ENCODE measurements at regions not wholly inside any gene's neighbourhood (a gene's known extent, or its start where the extent isn't known, plus 50 kb on each side); places are given as distances from the start of the nearest gene placed in this dataset.

DNA sequence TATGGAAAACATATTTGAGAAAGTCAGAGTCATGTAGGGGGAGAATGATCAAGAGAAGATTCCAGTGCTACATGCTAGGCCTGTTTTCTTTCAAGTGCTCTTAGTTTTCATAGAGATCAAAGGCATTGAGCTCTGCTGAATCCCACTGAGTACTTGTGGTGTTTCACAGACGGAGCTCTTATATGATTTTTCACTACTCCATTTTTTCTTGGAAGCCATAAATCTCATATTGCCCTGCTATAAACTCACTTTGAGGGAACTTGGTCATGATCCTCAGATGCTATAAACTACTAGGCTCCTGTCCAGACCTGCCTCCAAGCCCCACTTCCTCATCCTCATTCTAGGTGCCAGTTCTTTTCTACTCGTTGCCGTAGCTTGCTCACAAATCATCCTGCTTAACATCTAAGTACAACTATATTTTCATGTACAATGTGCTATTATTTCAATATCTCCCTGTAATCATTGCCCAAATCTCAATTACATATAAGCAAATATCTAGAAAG, 180.8 kb upstream of the CCDC179 start:
- no peak for DNase-seq

DNA sequence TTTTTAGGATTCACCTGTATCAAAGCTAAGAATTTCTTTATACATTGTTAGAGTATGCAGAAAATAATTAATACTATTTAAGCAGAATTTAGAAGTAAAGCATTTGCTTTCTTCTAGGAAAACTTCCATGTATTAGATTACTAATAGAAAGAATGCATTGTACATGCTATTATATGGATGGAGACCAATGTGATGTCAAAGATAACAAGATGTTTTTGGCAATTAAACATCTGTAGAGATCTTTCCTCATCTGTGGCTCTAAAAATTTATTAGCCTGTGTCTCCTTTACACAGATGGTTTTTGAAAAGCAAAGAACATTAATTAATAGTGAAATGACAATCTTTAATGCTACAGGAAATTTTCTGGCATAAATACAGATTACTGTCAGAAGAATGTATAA, 198.4 kb upstream of the CCDC179 start:
- DNase-seq = no peak

DNA sequence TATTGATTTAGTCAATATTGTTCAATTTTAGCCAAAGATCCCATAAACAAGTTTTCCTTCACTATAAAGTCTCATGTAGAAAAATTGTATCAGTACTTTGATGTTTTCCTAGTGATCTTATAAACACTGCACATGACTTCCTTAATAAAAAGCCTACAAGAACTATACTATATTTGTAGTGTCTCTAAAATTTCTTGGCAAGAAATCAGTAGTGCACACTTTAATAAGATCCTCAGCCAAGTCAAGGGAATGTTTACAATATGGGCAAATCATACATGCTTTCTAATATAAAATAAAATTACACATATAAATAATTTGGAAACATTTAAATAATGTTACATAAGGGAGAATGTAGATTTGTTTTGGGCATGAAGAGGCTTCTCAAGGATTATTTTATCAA, 203.0 kb upstream of the CCDC179 start:
- no peak for DNase-seq

DNA sequence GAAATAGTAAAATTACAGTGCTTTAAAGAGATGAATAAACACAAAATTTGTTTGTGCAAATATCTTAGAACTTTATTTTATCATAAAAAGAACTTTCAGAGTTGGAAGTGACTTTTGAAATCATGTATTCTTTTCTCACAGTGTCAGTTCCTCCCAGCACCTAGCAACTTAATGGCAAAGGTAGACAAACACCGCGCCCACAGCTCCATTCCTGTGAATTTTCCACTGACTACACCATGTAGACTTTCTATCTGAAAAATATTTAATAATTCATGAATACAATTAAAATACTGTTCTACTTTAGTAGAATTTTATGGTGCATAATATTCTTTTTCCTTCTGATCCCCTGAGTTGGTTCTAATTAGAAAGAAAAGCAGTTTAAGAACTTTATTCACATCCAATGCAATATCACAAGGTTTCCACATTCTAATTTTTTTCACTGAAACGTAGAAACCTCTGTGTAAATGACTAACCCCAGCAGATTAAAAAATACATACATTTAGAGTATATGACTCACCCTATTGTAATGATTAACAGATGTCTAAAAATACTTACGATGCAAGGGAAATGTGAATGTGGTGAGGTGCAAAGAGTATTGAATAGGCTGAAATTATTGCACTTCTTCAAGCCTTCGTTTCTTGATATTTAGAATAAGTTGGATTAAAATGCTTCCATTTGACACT, 218.2 kb upstream of the CCDC179 start:
- no peak for DNase-seq

DNA sequence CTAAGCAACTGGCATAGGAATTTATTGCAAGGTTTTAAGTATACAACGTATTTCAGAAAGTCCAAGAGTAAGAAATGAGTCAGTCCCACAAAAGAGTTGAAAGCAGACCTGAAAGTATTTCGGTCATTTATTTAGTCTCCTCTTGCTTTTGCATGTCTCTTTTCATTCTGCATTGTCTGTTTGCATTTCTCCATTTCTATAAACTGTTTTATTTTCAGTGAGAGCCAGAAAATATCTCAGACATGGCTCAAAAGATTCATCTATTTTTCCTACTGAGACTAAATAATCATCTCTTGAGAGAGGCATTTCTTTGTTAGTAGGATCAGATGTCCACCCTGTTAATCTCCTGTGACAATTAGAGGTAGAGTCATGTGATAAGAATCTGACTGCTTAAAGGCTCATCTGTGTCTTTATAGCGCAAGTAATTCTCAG, 219.1 kb upstream of the CCDC179 start:
- no peak for DNase-seq

DNA sequence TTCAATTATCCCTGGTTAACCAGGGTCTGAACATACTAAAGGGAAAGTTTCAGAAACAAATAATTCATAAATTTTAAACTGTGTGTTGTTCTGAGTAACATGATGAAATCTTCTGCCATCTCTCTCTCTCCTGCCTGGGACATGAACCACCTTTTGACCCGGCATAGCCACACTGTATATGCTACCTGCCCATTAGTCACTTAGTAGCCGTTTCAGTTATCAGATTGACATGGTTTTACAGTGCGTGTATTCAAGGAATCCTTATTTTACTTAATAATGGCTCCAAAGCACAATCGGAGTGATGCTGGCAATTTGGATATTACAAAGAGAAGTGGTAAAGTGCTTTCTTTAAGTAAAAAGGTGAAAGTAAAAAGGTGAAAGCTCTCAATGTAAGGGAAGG, 227.1 kb upstream of the CCDC179 start:
- no peak for DNase-seq

DNA sequence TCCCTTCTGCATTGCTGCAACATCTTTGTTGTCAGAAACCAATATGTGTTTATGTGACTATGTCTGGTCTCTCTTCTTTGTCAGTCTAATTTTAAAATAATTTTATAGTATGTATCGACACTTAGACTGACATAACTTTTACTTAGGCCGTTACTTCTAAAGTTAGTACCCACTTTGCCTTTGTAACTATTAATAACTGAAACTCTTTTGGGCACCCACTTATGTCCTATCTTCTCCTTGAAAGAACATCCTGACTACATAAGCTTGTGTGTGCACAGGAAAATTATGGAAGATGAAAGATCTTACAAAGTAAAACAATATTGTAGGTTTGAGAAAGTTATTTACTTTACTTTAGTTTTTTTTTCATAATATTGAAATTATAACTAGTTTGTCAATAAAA, 230.4 kb upstream of the CCDC179 start:
- DNase-seq = no peak

DNA sequence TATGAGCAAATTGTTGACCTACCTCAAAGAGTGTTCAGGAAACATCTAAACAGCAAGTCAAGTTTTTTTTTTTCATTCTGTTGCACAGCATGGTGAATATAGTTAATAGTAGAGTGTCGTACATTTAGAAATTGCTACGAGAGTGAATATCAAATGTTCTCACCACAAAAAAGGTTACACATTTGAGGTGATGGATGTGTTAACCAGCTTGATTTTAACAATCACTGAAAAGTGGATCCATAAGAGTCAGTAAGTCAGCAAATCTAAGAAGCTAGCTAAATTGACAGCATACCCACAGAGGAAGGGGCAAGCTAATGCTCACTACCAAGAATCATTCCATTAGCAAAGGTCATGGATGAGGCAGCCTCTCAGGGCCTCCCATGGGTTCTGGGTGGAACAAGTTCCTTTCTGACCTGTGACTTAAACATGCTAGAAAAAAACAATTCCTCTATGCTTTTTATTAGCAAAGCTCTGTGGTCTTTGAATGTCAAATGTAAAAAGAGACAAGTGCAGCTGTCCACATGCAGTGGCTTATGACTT, 235.4 kb upstream of the CCDC179 start:
- no peak for DNase-seq

DNA sequence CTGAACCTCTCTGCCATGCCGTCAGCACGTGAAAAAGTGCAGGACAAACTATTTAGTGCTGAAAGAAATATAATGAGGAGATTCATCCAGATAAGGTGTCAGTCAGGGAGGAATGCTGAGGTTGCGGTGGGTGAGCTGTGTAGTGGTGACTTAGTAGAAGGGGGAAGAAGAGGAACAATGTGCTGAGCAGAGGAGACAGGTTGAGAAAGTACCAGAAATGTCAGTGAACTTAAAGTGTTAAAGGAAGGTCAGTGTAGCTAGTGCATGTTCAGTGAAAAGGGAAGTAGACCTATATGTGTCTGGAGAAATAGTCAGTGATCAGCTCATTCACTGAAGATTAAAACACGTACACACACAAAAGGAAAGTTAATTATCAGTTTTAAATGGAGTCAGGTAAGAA, 237.6 kb upstream of the CCDC179 start:
- no peak for DNase-seq

DNA sequence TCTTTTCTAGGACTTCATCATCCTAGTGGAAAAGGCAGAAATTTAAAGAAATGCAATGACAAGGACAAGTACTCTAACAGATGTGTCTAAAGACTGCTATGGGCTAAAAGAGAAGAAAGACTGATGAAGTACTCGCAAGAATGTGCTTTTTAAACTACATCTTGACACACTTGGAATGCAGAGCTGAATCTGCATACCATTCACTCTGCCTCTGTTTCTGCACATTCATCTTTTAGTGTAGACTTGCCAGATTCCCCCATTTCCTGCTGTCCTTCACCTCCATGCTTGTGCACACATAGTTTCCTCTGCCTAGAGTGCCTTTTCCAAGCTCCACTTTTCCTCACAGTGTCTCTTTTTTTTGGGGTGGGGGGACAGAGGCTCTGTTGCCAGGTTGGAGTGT, 239.0 kb upstream of the CCDC179 start:
- DNase-seq = no peak

DNA sequence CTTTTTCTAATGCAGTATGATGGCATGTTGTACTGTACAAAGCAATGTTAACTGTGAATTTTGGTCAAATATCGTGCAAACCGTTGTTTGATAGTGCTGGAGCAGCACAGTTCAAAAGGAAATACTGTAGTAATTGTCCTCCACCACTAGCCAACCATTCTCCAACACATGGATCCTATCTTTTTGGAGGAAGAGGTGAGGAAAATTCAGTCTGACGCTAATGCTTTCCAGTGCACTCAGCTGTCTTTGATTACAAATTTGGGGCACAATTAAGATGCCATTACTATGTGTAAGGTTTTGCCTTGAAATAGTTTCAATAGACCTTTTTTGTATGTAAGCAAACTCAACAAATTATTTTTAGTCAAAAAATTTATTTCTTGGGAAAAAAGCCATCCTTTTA, 240.5 kb upstream of the CCDC179 start:
- DNase-seq = no peak

DNA sequence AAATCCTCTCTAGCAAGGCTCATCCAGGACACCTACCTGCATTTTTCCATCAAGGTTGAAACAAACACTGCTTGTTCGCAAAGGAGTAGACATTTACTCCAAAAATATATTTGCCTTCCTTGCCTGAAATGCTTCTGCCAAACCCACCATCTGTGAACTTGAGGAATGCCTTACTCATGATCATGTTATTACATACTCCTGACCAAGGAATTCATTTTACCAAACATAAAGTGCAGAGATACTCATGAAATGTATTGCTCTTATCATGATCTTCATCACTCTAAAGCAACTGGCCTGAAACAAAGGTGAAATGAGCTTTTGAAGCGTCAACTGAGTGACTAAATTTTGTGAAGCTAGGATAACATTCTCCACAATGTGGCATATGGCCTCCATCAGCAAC, 243.1 kb upstream of the CCDC179 start:
- no peak for DNase-seq

DNA sequence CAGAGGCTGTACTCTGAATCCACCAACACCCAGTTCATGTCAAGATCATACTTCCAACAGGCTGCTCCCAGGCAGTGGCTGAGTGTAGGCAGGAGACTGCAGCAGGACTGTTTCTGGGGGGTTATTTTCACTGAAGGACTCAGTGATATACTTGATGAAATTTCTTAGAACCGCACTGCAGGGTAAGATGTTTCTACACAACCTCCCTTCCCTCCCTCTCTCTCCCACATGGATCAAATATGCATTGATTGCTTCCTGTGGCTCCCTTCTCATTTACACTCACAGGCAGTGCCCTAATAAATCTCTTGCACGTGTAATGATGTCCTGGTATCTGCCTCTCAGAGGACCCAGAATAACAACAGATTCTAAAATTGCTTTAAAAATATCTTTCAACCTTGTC, 251.3 kb upstream of the CCDC179 start:
- no peak for DNase-seq

DNA sequence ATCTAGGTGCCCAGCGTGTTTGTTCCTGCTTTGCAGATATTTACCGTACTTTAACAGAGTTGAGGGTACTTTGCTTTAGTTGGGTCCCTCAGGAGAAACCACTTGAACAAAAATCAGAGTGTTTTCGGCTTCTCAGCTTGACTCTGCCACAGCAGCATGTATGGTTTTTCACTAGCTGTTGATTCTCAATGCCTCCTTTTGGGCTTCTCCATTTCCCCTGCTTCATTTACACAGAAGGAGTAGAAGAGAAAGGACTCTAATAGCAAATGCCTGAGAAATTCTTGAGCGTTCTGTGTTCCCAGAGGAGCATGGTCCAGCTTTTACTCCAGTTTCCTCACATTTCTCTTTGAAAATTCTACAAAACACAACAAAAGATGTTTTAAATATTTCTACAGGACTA, 252.1 kb upstream of the CCDC179 start:
- DNase-seq = no peak

DNA sequence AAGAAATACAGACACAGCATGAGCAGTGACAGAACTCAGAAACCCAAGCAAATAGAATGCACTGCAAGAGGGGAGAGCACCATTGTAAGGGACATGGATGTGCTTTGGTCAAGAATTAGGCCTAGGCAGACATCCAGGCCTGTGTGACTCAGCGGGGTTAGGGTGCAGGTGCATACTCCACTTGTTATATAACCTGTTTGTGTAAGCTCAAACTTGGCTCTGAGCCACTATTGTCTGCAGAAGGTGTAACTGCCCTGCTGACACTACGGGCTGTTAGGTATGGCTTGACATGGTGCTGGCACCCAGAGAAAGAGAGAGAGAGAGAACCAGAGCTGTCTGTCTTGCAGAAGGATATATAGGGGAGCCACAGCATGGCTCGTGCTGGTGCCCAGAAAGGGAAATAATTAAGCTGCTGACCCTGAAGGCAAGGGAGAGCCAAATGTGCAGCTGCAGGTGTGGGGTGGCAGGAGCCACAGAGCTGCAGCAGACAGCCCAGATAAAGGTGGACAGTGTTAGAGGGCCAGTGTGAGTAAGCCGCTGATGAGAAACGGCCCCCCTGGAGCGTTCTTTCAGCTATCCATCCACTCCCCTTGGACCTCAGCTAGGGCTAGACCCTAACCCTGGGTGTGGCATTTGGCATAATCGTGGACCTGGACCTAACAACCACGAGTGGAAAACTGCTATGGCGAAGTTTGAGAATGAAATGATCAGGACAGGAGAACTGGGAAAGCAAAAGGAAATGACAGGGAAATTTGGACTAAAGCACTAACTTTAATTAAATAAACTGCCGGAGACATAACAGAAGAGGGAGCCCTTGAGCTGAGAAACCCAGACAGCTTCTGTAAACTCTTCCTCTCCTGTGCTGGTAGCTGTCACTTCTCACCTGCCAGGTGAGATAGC, 253.0 kb upstream of the CCDC179 start:
- DNase-seq = no peak

DNA sequence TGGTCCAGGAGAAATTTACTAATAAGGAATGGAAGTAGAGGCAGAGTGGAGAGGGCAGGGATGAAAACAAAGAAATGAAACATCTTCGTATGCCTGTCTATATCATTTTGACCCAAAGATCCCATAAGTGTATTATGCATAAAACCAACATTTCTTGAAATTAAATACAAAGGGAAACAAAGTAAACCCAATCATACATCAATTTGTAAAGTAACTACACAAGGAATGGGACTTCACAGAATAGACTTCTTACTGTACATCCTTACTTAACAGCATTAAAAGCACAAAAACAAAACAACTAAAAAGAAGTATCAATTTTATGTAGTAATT, 253.6 kb upstream of the CCDC179 start:
- no peak for DNase-seq

DNA sequence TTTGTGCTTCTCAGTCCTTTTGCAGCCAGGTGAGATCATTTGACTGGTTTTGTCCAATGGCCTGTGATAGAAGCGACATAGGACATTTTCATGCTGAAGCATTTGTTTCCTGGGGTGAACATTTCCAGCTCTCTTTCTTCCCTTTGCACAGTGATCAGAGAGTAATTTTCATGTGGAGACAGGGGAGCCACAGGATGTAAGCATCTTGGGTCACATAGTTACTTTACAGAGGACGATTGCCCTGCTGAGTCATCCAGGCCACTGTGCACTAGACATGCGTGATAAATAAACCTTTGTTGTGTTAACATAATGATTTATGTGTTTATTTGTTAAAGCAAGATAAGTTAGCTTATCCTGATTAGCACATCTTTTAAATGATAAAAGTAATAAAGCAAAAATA, 263.5 kb upstream of the CCDC179 start:
- DNase-seq = no peak

DNA sequence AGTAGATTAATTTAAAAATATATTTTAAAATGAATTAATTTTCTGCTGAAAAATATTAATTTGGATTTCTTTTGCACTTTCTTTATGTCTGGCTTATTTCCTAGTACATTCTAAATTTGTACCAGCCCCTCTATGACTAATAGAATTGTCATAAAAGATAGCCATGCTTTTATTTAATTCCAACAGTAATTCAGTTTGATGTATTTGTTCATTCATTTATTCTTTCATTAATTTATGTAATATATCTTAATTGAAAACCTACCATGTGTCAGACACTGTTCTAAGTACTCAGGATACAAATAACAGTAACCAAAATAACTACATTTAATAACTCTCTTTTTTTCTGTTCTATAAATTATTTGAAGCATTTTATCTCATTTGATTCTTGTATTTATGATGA, 264.0 kb upstream of the CCDC179 start:
- DNase-seq = no peak

DNA sequence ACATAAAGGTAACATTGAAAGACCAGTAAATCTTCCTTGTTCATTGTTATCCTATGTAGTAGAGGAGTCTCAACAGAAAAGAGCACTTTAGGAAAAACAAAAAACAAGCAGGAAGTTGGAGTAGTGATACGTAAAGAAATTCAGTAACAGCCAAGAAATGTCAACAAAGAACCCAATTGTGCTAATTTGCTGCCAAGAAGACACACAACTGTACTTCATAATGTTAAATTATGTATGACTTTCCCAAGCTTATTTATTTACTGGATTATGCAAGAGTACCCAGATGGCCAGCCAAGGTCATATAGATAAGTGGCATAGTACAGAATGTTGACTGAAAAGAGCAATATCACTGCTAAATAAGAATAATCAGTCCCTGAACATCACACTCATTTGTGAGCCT, 264.7 kb upstream of the CCDC179 start:
- no peak for DNase-seq

DNA sequence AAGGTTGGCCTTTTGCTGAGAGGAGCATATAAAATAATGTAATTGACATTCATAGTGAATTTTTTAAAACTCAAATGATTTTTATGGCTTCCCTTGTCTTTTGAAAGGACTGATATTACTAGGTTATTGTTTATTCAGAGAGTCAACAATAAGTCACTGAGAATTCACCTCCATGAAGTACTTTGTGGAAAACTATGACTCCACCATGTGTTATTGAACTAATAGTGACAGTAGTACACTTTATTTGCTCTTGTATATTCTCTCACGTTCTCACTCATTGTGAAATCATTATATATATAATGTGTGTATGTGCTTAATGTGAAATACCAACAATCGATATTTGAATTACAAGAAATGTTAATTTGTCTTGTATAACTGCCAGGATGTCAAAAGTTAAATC, 267.4 kb upstream of the CCDC179 start:
- no peak for DNase-seq

DNA sequence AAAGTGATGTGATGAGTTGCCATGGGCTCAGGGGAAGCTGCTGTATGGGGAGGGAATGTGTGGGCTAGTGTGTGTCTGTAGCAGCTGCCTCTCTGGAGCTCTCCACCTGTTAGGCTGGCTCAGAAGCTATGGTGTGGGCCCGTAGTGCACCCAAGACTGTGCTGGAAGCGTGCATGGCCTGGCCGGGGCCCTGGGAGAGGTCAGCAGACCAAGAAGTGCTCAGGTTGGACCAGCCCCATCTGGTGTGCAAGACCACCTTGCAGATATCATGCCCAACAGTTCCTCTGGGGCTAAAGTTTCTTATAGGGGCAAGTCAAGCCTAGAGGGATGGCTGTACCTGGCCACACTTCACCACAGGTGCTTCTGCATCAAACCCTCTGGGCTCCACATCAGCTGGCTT, 274.4 kb upstream of the CCDC179 start:
- DNase-seq = no peak

DNA sequence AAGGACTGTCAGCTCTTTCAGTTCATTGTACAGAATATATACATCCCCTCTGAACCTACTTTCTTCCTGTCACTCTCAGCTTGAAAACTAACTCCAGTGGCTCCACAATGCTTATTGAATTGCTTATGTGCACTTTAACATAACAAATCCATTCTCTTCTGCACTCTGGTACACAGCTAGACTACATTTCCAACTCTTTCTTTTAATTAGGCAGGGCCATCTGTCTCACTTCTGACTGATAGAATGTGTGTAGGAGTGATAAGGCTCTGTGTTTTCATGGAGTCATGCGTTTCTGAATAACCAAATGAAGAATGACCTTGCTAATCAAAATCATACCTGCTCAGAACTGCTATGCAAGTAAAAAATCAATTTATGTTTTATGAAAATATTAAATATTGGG, 278.5 kb upstream of the CCDC179 start:
- DNase-seq = no peak

DNA sequence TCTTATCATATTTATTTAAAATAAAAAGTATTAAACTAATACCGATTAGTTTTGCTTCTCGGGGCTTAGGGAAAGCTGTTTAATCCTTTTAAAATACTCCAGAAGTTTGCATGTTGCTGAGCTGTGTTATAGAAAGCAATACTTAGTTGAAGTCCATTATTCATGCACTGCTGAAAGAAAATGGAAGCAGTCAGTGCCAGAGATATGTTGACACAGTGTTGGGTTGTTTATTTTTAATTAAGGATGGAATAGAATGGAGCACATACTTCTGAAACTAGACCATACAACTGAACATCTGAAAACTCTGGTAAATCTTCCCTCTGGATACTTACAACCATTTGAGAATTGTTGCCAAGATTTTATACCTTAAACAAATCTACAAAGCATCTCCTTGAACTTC, 282.7 kb upstream of the CCDC179 start:
- no peak for DNase-seq

DNA sequence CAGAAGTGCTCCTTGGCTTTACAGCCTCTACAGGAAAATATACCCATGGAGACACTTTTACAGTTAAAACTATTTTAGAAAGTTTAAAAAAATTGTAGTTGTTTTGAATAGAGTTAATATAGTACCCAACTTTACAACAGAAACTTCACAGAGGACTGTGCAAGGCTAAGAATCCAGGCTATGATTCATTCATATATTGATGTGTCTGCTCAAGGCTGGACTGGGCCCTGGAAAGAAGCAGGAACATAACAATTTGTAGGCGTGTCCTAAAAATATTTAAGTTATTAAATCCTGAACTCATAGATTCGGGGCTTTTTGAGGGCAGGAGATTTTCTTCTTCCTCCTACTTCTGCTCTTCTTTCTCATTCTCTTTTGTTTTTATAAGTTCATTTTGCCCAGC, 291.5 kb upstream of the CCDC179 start:
- DNase-seq = no peak
